Testis (tissue), 2 donors: ENCODE measurements at regions not wholly inside any gene's neighbourhood (a gene's known extent, or its start where the extent isn't known, plus 50 kb on each side); places are given as distances from the start of the nearest gene placed in this dataset.

Experiments
- DNase-seq: peaks from one replicate; pipeline ENCODE4 v3.0.0-alpha.2; 2019
- H3K27ac ChIP-seq, 2 donors: fragments of 200-600 bp; sonication (generic); one replicate each; pipeline ENCODE4 v1.5.1; 2019
- H3K27me3 ChIP-seq: fragments of 200-600 bp; sonication (generic); one replicate; pipeline ENCODE4 v1.5.1; 2019
- H3K36me3 ChIP-seq: fragments of 200-600 bp; sonication (generic); one replicate; pipeline ENCODE4 v1.5.1; 2017; ENCODE audit warnings: low read depth; ENCODE audit errors: missing control alignments
- H3K4me1 ChIP-seq: fragments of 200-600 bp; sonication (generic); one replicate; pipeline ENCODE4 v1.5.1; 2019
- H3K4me3 ChIP-seq, 2 donors: fragments of 200-600 bp; sonication (generic); one replicate each; pipeline ENCODE4 v1.5.1; 2017 to 2019
- H3K9me3 ChIP-seq: fragments of 200-600 bp; sonication (generic); one replicate; pipeline ENCODE4 v1.5.1; 2017
- POLR2A ChIP-seq: fragments of 450-650 bp; IDR thresholded peaks from one replicate; pipeline ENCODE4 v1.6.1; 2017; ENCODE audit warnings: antibody characterized with exemption, mild to moderate bottlenecking, moderate library complexity
- WGBS, 2 donors: methylation state at CpG; one replicate each; pipeline ENCODE4 v1.1.5; 2018; 5-methylcytosine and 5-hydroxymethylcytosine counted together
- intact Hi-C: fragments of 100-400 bp; cut with DNase I; formaldehyde crosslinking; loops from one replicate; pipeline ENCODE4 v1.15.1; 2023; ENCODE audit warnings: low total_unique reads
- TF ChIP-seq, protein P1 (sequence below), 3 experiments: fragments of 450-650 bp in 2 of 3; fragments of 200-600 bp in 1 of 3; sonication (generic) in 1 of 3; IDR thresholded peaks; one replicate each; pipeline ENCODE4 v1.5.1; 2016 to 2019; ENCODE audit warnings: antibody characterized with exemption in 3 of 3, mild to moderate bottlenecking in 2 of 3, moderate library complexity in 1 of 3

GRCh38 chr2:183455056-183455455 is 330.8 kb downstream of the NUP35 start:
- Histone ChIP-seq H3K4me3 (no peak overlapping the region), H3K4me1 (peaks cover 5% of the 10 kb centered on the region), H3K27ac (no peak overlapping the region), H3K27me3 (no peaks in the 10 kb centered on the region), H3K9me3 (no peaks in the 10 kb centered on the region), H3K36me3 (no peaks in the 10 kb centered on the region)
- 79 to 84% methylated on average over 1 of the region's 1 CpG for WGBS, 2 donors
- no peak for TF ChIP-seq POLR2A
- TF ChIP-seq, protein P1, sequence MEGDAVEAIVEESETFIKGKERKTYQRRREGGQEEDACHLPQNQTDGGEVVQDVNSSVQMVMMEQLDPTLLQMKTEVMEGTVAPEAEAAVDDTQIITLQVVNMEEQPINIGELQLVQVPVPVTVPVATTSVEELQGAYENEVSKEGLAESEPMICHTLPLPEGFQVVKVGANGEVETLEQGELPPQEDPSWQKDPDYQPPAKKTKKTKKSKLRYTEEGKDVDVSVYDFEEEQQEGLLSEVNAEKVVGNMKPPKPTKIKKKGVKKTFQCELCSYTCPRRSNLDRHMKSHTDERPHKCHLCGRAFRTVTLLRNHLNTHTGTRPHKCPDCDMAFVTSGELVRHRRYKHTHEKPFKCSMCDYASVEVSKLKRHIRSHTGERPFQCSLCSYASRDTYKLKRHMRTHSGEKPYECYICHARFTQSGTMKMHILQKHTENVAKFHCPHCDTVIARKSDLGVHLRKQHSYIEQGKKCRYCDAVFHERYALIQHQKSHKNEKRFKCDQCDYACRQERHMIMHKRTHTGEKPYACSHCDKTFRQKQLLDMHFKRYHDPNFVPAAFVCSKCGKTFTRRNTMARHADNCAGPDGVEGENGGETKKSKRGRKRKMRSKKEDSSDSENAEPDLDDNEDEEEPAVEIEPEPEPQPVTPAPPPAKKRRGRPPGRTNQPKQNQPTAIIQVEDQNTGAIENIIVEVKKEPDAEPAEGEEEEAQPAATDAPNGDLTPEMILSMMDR (IDR thresholded peaks at IDR 0.05) = no peak
- no peak for DNase-seq
- intact Hi-C loops = no loop called here

GRCh38 chr2:183456177-183456576 is 331.9 kb downstream of the NUP35 start:
- WGBS, 2 donors = 63 to 66% methylated on average over 4 of the region's 4 CpGs
- TF ChIP-seq, protein P1 (IDR thresholded peaks at IDR 0.05) = no peak
- TF ChIP-seq POLR2A = no peak
- Histone ChIP-seq H3K27me3 (no peaks in the 10 kb centered on the region), H3K4me3 (no peak overlapping the region), H3K27ac (no peak overlapping the region), H3K36me3 (no peaks in the 10 kb centered on the region), H3K9me3 (no peaks in the 10 kb centered on the region), H3K4me1 (peaks cover 5% of the 10 kb centered on the region)
- intact Hi-C loops = no loop called here
- peak; percentile 28 for DNase-seq

- Histone ChIP-seq H3K4me3 (no peak overlapping the region), H3K36me3 (no peaks in the 10 kb centered on the region), H3K9me3 (no peaks in the 10 kb centered on the region), H3K27ac (no peak overlapping the region), H3K27me3 (no peaks in the 10 kb centered on the region), H3K4me1 (peaks cover 5% of the 10 kb centered on the region)
- intact Hi-C loops = no loop called here
- DNase-seq = no peak
- WGBS, 2 donors = 72 to 82% methylated on average over 3 of the region's 3 CpGs
- TF ChIP-seq, protein P1 (IDR thresholded peaks at IDR 0.05) = no peak
- no peak for TF ChIP-seq POLR2A
Measured at GRCh38 chr2:183458460-183458859, 334.2 kb downstream of the NUP35 start.

GRCh38 chr2:183459466-183459865 is 335.2 kb downstream of the NUP35 start:
- Histone ChIP-seq H3K27me3 (no peaks in the 10 kb centered on the region), H3K4me1 (peaks cover 5% of the 10 kb centered on the region), H3K36me3 (no peaks in the 10 kb centered on the region), H3K4me3 (no peak overlapping the region), H3K9me3 (no peaks in the 10 kb centered on the region), H3K27ac (no peak overlapping the region)
- intact Hi-C loops = no loop called here
- 48 to 57% methylated on average over 4 of the region's 4 CpGs for WGBS, 2 donors
- TF ChIP-seq, protein P1 (IDR thresholded peaks at IDR 0.05) = no peak
- TF ChIP-seq POLR2A = no peak
- DNase-seq = no peak

GRCh38 chr2:183463821-183464220 is 339.6 kb downstream of the NUP35 start:
- 78 to 89% methylated on average over 1 of the region's 1 CpG for WGBS, 2 donors
- no peak overlapping the region for H3K4me3 ChIP-seq
- H3K27ac ChIP-seq = no peak overlapping the region
- no peaks in the 10 kb centered on the region for H3K9me3 ChIP-seq
- no peaks in the 10 kb centered on the region for H3K4me1 ChIP-seq
- DNase-seq = no peak
- TF ChIP-seq, protein P1 (IDR thresholded peaks at IDR 0.05) = no peak
- no peak for TF ChIP-seq POLR2A
- intact Hi-C loops = no loop called here
- no peaks in the 10 kb centered on the region for H3K27me3 ChIP-seq
- no peaks in the 10 kb centered on the region for H3K36me3 ChIP-seq
